ENCODE measurements at regions not wholly inside any gene's neighbourhood (a gene's known extent, or its start where the extent isn't known, plus 50 kb on each side); places are given as distances from the start of the nearest gene placed in this dataset.
A peak's percentile ranks its signal among the peaks of the same experiment; 100 is the strongest.
"Not testable (repeated sequence)": the region's sequence is repeated elsewhere in the genome, so short reads cannot be mapped to it uniquely, and the experiment has no call there.

- H3K4me1 ChIP-seq; H3K36me3 ChIP-seq; intact Hi-C loops (cut with DNase I); H3K9me3 ChIP-seq; ATAC-seq; DNase-seq; H3K27ac ChIP-seq; H3K27me3 ChIP-seq: not testable (repeated sequence)
- no CpG with 5 or more reads among the region's 64 CpGs for WGBS (ENCODE audit: insufficient coverage, low coverage, low lambda C conversion rate, missing lambda C conversion rate)
- peak overlapping the region; percentile 37 to 56 (median 46) for H3K4me3 ChIP-seq
Observed at GRCh38 chr17:30709096-30709495, 115.4 kb downstream of the CRLF3 start.

GRCh38 chr17:30708241-30709078 lies 116.0 kb downstream of the CRLF3 start:
- DNase-seq, result peak; percentile 64 to 73 (median 72)
- H3K4me1 ChIP-seq; H3K36me3 ChIP-seq; H3K27me3 ChIP-seq; H3K9me3 ChIP-seq; intact Hi-C loops (cut with DNase I): not testable (repeated sequence)
- TF ChIP-seq POLR2A (IDR thresholded peaks at IDR 0.05), result peak; percentile 20
- peak; percentile 74 to 78 (median 76) for ATAC-seq
- peak overlapping the region in 1 of 3 donors; percentile 78 for H3K27ac ChIP-seq
- WGBS (ENCODE audit: insufficient coverage, low coverage, low lambda C conversion rate, missing lambda C conversion rate), result under 1% methylated on average over 37 of the region's 75 CpGs
- peak overlapping the region; percentile 37 to 56 (median 46) for H3K4me3 ChIP-seq

- 6% methylated on average over 17 of the region's 18 CpGs for WGBS (ENCODE audit: insufficient coverage, low coverage, low lambda C conversion rate, missing lambda C conversion rate)
- intact Hi-C loops (cut with DNase I); DNase-seq; H3K9me3 ChIP-seq; H3K27me3 ChIP-seq; H3K4me1 ChIP-seq; H3K36me3 ChIP-seq: not testable (repeated sequence)
- peak overlapping the region; percentile 37 to 56 (median 46) for H3K4me3 ChIP-seq
- ATAC-seq, result peak in 3 of 4 donors; percentile 13 to 32 (median 21)
- H3K27ac ChIP-seq, result peak overlapping the region in 1 of 3 donors; percentile 78
Observed at GRCh38 chr17:30707724-30708240, 116.7 kb downstream of the CRLF3 start.

GRCh38 chr17:30706461-30707335 lies 117.8 kb downstream of the CRLF3 start:
- H3K4me3 ChIP-seq; ATAC-seq; H3K9me3 ChIP-seq; H3K27ac ChIP-seq; H3K27me3 ChIP-seq; H3K36me3 ChIP-seq; intact Hi-C loops (cut with DNase I); DNase-seq; H3K4me1 ChIP-seq: not testable (repeated sequence)
- 42% methylated on average over 8 of the region's 11 CpGs for WGBS (ENCODE audit: insufficient coverage, low coverage, low lambda C conversion rate, missing lambda C conversion rate)

- H3K27ac ChIP-seq; H3K36me3 ChIP-seq; H3K27me3 ChIP-seq; H3K9me3 ChIP-seq; ATAC-seq; H3K4me3 ChIP-seq; DNase-seq; H3K4me1 ChIP-seq; intact Hi-C loops (cut with DNase I): not testable (repeated sequence)
- 0% methylated on average over 1 of the region's 41 CpGs for WGBS (ENCODE audit: insufficient coverage, low coverage, low lambda C conversion rate, missing lambda C conversion rate)
Observed at GRCh38 chr17:30706004-30706403, 118.5 kb downstream of the CRLF3 start.

- Histone ChIP-seq H3K9me3 (no peaks in the 10 kb centered on the region), H3K27ac (no peak overlapping the region), H3K4me3 (no peak overlapping the region), H3K36me3 (no peaks in the 10 kb centered on the region), H3K27me3 (no peaks in the 10 kb centered on the region), H3K4me1 (peaks cover 0 to 3% (median 0%) of the 10 kb centered on the region in 4 donors)
- DNase-seq (no peak), ATAC-seq (no peak)
- TF ChIP-seq POLR2A (IDR thresholded peaks at IDR 0.05) (no peak), CTCF (IDR thresholded peaks at IDR 0.05) (no peak)
- WGBS (ENCODE audit: insufficient coverage, low coverage, low lambda C conversion rate, missing lambda C conversion rate), result 59% methylated on average over 7 of the region's 7 CpGs
- intact Hi-C loops (cut with DNase I), result no loop called here
Observed at GRCh38 chr17:30701498-30701989, 122.9 kb downstream of the CRLF3 start.

GRCh38 chr17:30700833-30701232 lies 123.7 kb downstream of the CRLF3 start:
- intact Hi-C loops (cut with DNase I); H3K27me3 ChIP-seq; H3K36me3 ChIP-seq; H3K27ac ChIP-seq; ATAC-seq; H3K4me1 ChIP-seq; H3K4me3 ChIP-seq; H3K9me3 ChIP-seq; DNase-seq: not testable (repeated sequence)
- WGBS (ENCODE audit: insufficient coverage, low coverage, low lambda C conversion rate, missing lambda C conversion rate), result 41% methylated on average over 9 of the region's 11 CpGs
